Right lobe of liver (tissue), 4 donors: ENCODE measurements at regions not wholly inside any gene's neighbourhood (a gene's known extent, or its start where the extent isn't known, plus 50 kb on each side); places are given as distances from the start of the nearest gene placed in this dataset.

Source experiments
- POLR2A ChIP-seq: fragments of 450-650 bp; IDR thresholded peaks from one replicate; pipeline ENCODE4 v1.6.1; 2017; ENCODE audit warnings: antibody characterized with exemption, mild to moderate bottlenecking
- TF ChIP-seq, protein P1 (sequence below), 4 donors: fragments of 200-600 bp in 3 of 4; fragments of 450-650 bp in 1 of 4; IDR thresholded peaks; one replicate each; pipeline versions ENCODE4 v1.5.1 to v1.8.0; 2016 to 2022; ENCODE audit warnings: antibody characterized with exemption in 4 of 4, mild to moderate bottlenecking in 2 of 4
- donor health status: DM: no; HTN: no; CAD: no.
- donor health status: DM: no; HTN: no; CAD: no.
- donor health status: DM: no; HTN: yes; CAD: no.

DNA sequence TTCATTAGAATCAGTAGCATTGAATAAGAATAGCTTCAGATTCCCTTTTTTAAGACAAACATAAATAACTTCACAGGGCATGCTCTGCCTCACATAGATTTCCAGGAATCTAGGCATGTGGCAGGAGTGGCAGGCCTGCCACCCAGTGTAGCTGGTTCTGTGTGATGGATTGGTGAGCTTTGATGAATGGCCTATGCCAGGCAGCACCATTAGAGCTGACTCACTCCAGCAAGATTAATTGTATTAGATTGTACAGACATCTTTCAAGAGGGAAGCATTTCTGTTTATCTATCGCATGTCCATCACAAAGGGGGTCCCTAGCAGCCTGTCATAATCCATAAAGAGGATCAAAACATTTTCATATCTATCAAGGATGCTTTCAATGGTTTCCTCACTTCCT is 71.9 kb downstream of the NAA11 start:
- TF ChIP-seq, protein P1, sequence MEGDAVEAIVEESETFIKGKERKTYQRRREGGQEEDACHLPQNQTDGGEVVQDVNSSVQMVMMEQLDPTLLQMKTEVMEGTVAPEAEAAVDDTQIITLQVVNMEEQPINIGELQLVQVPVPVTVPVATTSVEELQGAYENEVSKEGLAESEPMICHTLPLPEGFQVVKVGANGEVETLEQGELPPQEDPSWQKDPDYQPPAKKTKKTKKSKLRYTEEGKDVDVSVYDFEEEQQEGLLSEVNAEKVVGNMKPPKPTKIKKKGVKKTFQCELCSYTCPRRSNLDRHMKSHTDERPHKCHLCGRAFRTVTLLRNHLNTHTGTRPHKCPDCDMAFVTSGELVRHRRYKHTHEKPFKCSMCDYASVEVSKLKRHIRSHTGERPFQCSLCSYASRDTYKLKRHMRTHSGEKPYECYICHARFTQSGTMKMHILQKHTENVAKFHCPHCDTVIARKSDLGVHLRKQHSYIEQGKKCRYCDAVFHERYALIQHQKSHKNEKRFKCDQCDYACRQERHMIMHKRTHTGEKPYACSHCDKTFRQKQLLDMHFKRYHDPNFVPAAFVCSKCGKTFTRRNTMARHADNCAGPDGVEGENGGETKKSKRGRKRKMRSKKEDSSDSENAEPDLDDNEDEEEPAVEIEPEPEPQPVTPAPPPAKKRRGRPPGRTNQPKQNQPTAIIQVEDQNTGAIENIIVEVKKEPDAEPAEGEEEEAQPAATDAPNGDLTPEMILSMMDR (IDR thresholded peaks at IDR 0.05), result no peak
- no peak for TF ChIP-seq POLR2A
